ENCODE measurements at regions not wholly inside any gene's neighbourhood (a gene's known extent, or its start where the extent isn't known, plus 50 kb on each side); places are given as distances from the start of the nearest gene placed in this dataset.

- Mint-ChIP-seq H3K27me3 (ENCODE audit: low read depth in 3 of 3) (peaks cover 0 to 4% (median under 1%) of the 10 kb centered on the region in 3 donors), H3K4me3 (no peak overlapping the region), H3K36me3 (no peaks in the 10 kb centered on the region), H3K4me1 (no peaks in the 10 kb centered on the region), H3K27ac (no peak overlapping the region), H3K9me3 (peaks cover 0 to 4% (median 0%) of the 10 kb centered on the region in 7 donors)
- Histone ChIP-seq H3K36me3 (replicated peaks in 1 of 2; ENCODE audit: control insufficient read depth in 1 of 2, insufficient read depth in 2 of 2, low read length in 2 of 2) (no peaks in the 10 kb centered on the region), H3K27ac (ENCODE audit: low read depth in 1 of 2, low read length in 2 of 2) (no peak overlapping the region), H3K79me2 (ENCODE audit: insufficient read depth, low read length) (no peaks in the 10 kb centered on the region), H3K4me3 (replicated peaks in 1 of 3; ENCODE audit: low read depth in 2 of 3, low read length in 3 of 3) (no peak overlapping the region), H4K20me1 (ENCODE audit: insufficient read depth, low read length) (no peaks in the 10 kb centered on the region), H3K27me3 (ENCODE audit: control insufficient read depth in 2 of 2, insufficient read depth in 2 of 2, low read length in 2 of 2) (no peaks in the 10 kb centered on the region), H3K9me3 (replicated peaks in 1 of 2; ENCODE audit: control insufficient read depth in 1 of 2, insufficient read depth in 1 of 2, low read length in 2 of 2) (no peaks in the 10 kb centered on the region), H3K4me2 (replicated peaks; ENCODE audit: extremely low read depth, low read length, poor library complexity, severe bottlenecking) (no peak overlapping the region), H3K9ac (ENCODE audit: insufficient read depth, low read length, poor library complexity, severe bottlenecking) (no peak overlapping the region), H3K4me1 (ENCODE audit: control insufficient read depth in 1 of 2, insufficient read depth in 2 of 2, low read length in 2 of 2) (no peaks in the 10 kb centered on the region), H2AFZ (ENCODE audit: insufficient read depth, low read depth, low read length, poor library complexity, severe bottlenecking) (no peak overlapping the region)
- WGBS (ENCODE audit: insufficient coverage), result 89% methylated on average over 3 of the region's 6 CpGs
- DNase-seq, result no peak
- intact Hi-C loops (cut with micrococcal nuclease), result no loop called here
- no peak for TF ChIP-seq CTCF (IDR thresholded peaks at IDR 0.05)
Observed at GRCh38 chr10:117669122-117669521, 126.6 kb downstream of the EMX2 start.

DNA sequence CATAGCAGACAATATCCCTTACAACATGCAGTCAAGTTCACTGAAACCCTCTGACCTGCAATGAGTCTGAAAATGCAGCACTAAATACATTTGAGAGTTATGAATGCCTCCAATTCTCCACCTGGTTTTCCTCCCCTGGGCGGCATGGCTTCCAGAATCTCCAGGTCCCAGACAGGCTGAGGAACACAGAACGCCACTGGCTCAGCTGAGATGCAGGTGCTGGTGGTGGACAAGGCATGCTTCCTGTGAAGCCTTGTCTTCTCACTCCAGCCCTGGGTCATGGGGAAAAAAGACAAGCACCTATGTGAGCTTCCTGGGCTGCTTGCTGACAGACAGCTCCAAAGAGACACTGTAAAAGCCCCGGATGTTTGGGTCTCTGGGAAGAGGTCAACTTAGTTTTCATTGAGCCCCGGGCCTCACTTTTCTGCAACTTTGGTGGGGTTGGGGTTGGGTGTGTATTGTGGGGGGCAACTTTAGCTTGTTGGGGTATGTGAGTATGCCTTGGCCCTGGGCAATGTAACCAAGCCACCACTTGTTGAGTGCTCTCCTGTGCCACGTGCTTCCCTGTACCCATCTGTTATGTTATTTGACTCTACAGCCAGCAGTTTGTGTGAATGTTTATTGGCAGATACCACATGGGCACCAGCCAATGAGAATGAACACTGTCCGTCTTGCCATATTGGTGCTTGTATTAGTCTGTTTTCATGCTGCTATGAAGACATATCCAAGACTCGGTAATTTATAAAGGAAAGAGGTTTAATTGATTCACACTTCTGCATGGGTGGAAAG, 127.8 kb downstream of the EMX2 start:
- no peak overlapping the region for H3K4me3 ChIP-seq (replicated peaks in 1 of 3; ENCODE audit: low read depth in 2 of 3, low read length in 3 of 3)
- H3K9me3 Mint-ChIP-seq, result peaks cover 0 to 4% (median 0%) of the 10 kb centered on the region in 7 donors
- H3K36me3 ChIP-seq (replicated peaks in 1 of 2; ENCODE audit: control insufficient read depth in 1 of 2, insufficient read depth in 2 of 2, low read length in 2 of 2), result no peaks in the 10 kb centered on the region
- no peak overlapping the region for H2AFZ ChIP-seq (ENCODE audit: insufficient read depth, low read depth, low read length, poor library complexity, severe bottlenecking)
- H3K4me2 ChIP-seq (replicated peaks; ENCODE audit: extremely low read depth, low read length, poor library complexity, severe bottlenecking), result no peak overlapping the region
- 91% methylated on average over 4 of the region's 7 CpGs for WGBS (ENCODE audit: insufficient coverage)
- no peak for DNase-seq
- H3K27me3 Mint-ChIP-seq (ENCODE audit: low read depth in 3 of 3), result peaks cover 4 to 6% (median 5%) of the 10 kb centered on the region in 3 donors
- H3K36me3 Mint-ChIP-seq, result no peaks in the 10 kb centered on the region
- no peak overlapping the region for H3K27ac ChIP-seq (ENCODE audit: low read depth in 1 of 2, low read length in 2 of 2)
- no peak overlapping the region for H3K9ac ChIP-seq (ENCODE audit: insufficient read depth, low read length, poor library complexity, severe bottlenecking)
- no peaks in the 10 kb centered on the region for H4K20me1 ChIP-seq (ENCODE audit: insufficient read depth, low read length)
- no peak overlapping the region for H3K4me3 Mint-ChIP-seq
- H3K27ac Mint-ChIP-seq, result no peak overlapping the region
- no peaks in the 10 kb centered on the region for H3K9me3 ChIP-seq (replicated peaks in 1 of 2; ENCODE audit: control insufficient read depth in 1 of 2, insufficient read depth in 1 of 2, low read length in 2 of 2)
- H3K4me1 Mint-ChIP-seq, result no peaks in the 10 kb centered on the region
- TF ChIP-seq CTCF (IDR thresholded peaks at IDR 0.05), result no peak
- intact Hi-C loops (cut with micrococcal nuclease), result no loop called here
- no peaks in the 10 kb centered on the region for H3K4me1 ChIP-seq (ENCODE audit: control insufficient read depth in 1 of 2, insufficient read depth in 2 of 2, low read length in 2 of 2)
- H3K79me2 ChIP-seq (ENCODE audit: insufficient read depth, low read length), result no peaks in the 10 kb centered on the region
- H3K27me3 ChIP-seq (ENCODE audit: control insufficient read depth in 2 of 2, insufficient read depth in 2 of 2, low read length in 2 of 2), result no peaks in the 10 kb centered on the region

Measured in CD14-positive monocyte (primary cell).